Right lung (tissue), 2 donors: ENCODE measurements at regions not wholly inside any gene's neighbourhood (a gene's known extent, or its start where the extent isn't known, plus 50 kb on each side); places are given as distances from the start of the nearest gene placed in this dataset.
A peak's percentile ranks its signal among the peaks of the same experiment; 100 is the strongest.

Experiments used
- DNase-seq, 2 donors: peaks; one replicate each; pipeline ENCODE4 v3.0.0-alpha.2; 2013

GRCh38 chr1:56151402-56151801 lies 428.0 kb downstream of the PLPP3 start:
- DNase-seq, result no peak

GRCh38 chr1:56150441-56151215 lies 428.7 kb downstream of the PLPP3 start:
- DNase-seq, result no peak

DNA sequence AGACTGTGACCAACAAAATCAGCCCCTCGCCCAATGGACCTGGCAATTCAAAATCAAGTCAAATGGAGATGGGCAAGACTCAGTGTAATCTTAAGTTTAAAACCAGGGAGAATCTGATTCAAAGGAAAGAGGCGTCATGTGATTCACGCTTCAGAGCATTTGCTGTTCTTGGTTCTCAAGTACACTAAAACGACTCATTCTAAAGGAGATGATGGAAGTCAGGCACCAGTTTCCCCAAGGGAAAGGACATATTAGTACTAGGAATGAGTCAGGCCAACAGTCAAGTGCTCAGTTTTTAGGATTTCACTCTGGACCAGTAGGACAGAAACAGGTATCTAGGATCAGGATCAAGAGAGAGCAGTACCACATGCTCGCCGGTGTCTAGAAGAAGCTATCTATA lies 429.6 kb downstream of the PLPP3 start:
- no peak for DNase-seq

DNA sequence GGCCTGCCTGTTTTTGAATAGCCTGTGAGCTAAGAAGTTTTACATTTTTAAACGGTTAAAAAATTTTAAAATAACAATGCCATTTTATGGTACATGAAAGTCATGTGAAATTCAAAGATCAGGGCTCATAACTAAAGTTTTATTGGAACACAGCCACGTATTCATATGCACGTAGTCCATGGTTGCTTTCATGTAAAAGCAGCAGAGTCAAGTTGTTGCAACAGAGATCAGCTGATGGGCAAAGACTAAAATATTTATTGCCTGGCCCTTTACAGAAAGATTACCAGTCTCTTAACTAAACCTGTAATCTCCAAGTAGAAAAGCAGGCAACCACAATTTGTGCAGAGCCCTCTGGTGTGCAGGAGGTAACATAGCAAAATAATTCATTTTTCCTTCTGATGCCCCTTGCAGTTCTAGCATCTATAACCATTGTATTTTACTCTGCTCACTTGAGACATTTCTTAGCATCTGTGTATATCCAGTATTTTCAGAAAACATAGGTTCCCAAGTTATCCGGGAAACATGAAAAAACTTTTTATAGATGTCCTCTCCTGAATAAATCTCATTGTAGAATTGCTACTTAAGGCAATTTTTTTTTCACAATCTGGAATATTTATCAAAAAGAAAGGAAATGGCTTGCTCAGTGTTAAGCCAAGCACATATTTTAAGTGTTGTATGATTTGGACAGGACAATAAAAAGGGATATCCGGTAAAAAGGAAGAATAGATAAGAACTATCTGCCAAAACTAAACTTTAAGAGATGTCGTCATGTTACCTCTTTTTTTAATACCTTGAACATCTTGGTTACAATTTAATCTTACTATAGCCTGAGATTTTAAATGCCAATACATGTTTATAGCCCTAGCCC lies 430.8 kb downstream of the PLPP3 start:
- no peak for DNase-seq

- no peak for DNase-seq
Observed at GRCh38 chr1:56147459-56147858, 431.9 kb downstream of the PLPP3 start.

DNA sequence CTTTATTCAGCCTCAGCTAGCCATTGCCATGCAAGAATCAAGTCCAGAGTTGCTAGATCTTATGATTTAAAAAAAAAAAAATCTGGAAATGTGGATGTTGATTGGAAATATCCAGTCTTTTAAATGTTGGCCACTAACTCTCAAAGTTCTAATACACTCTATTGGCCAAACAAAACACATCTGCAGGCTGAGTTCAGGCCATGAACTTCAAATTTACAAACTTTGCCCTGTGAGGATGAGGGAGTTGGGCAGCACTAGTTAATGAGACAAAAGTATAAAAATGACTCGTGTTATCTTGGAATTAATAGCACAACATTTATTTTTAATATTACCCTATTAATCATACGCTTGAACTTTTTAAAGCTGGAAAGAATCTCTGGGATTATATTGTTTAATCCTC lies 432.3 kb downstream of the PLPP3 start:
- DNase-seq, result no peak

DNA sequence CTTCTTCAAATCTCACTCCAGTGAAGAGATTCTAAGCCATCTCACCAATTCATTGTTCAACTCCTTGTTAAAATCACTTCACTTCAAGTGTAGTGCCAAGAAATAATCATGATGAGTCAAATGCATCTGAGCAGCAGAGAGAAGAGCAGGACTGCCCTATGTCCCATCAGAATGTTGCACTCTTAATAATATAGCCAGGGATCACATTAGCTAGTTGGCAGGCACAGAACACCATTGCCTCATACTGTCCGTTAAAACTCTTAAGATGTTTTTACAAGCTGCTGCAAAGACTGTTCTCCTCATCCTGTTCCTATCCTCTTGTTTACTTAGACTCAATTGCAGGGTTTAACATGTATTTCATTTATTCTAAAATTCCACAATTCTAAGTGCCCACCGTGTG lies 432.9 kb downstream of the PLPP3 start:
- DNase-seq, result peak in 1 of 2 donors; percentile 45

- no peak for DNase-seq
Observed at GRCh38 chr1:56145581-56145980, 433.8 kb downstream of the PLPP3 start.

DNA sequence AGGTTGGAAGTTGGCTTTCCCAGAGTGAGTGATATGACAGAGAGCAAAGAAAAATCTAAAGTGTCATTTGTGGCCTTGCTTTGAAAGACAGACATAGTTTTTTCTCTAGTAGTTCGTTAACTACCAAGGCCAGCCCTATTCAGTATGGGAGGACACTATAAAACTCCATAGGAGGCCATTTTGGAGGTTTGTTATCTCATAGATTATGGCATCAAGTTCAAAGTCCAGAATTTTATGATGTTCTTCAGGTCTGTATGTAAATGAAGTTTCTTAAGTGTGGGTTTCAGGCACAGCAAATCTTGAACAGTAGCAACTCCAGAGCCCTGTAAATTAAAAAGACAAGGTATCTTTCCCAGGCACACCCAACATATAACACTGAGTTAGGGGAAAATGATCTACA lies 437.1 kb downstream of the PLPP3 start:
- no peak for DNase-seq

GRCh38 chr1:56139836-56140235 lies 439.5 kb downstream of the PLPP3 start:
- no peak for DNase-seq

- no peak for DNase-seq
Observed at GRCh38 chr1:56137521-56138505, 441.6 kb downstream of the PLPP3 start.

DNA sequence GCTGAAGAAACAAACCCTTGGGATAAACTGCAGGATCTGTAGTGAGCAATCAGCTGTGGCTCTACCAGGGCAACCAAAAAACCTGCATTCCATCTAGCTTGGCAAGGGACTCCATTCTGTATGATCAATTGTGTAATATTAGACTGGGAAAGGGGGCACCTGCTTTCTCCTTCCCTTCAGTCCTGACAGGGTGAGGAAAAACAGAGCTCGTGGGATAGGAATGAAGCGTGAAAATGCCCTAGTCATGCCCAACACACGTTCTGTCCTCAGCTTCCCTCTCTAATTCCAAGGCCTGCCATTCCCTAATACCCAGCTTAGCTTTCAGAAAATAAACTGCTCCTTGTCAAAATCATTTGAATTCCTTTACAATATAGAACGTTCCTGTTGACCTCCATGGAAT lies 442.3 kb downstream of the PLPP3 start:
- DNase-seq, result no peak

GRCh38 chr1:56135864-56136147 lies 443.6 kb downstream of the PLPP3 start:
- no peak for DNase-seq

GRCh38 chr1:56135069-56135863 lies 444.1 kb downstream of the PLPP3 start:
- DNase-seq, result no peak

GRCh38 chr1:56133522-56134472 lies 445.6 kb downstream of the PLPP3 start:
- peak; percentile 26 to 27 for DNase-seq

- no peak for DNase-seq
Observed at GRCh38 chr1:56132520-56132919, 446.8 kb downstream of the PLPP3 start.

DNA sequence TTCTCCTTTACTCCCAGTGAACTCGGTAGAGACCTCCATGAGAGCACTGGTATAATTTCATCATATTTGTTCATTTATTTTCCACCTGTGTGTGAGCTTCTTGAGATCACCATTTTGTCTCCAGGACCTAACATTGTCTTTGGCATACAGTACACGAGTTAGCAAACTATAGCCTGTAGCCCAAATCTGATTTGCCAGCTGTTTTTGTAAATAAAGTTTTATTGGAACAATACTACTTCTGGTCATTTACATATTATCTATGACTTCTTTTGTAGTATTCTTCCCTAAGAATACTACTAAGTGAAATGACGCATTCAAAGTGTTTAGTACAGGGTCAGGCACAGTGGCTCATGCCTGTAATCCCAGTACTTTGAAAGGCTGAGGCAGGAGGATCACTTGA lies 449.5 kb downstream of the PLPP3 start:
- no peak for DNase-seq

DNA sequence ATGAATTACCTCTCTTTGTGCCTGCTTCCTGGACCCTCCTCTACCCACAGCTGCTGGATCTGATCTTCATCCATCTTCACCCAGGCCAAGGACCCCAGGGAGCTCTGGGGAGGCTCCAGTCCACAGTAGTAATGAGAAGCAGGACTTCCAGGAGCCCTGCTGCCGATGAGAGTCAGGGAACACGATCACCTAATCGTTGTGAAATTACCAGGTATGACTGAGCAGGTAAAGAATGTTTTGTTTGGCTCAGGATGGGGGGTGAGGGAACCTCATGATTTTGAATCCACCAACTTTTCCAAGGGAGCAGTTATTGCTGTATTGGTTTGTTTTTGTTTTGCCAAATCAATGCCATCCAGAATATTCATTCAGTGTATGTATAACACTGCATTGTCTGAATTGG lies 454.0 kb downstream of the PLPP3 start:
- DNase-seq, result no peak

GRCh38 chr1:56123826-56124225 lies 455.5 kb downstream of the PLPP3 start:
- DNase-seq, result no peak

GRCh38 chr1:56123421-56123820 lies 455.9 kb downstream of the PLPP3 start:
- no peak for DNase-seq
